ENCODE measurements at regions not wholly inside any gene's neighbourhood (a gene's known extent, or its start where the extent isn't known, plus 50 kb on each side); places are given as distances from the start of the nearest gene placed in this dataset.

DNA sequence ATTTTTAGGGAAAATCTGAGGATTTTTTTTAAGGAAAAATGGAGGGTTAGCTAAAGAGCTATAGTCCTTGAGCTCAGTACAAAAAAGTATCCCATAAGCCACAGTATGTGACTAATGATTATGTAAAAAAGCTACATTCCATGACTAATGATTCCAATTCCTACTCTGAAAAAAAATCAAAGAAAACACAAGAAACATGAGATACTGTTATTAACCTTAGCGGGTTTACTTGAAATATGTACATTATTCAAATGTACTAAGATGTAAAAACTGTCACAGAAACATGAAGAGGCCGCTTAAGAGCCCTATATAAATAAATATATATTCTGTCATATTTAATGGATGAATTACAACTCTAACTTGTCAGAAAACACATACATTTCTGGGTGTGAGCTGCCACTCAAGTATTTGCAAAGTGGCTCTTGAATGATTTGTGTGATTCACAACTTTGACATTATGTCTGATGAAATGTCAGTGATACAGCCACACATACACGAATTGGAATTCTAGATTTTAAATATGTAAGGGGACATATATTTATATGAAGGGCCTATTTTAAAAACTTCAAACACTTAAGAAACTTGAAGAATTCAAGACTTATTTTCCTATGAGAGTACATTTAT, 518.7 kb upstream of the SUCLG2 start:
- TF ChIP-seq CTCF (conservative IDR thresholded peaks at IDR 0.05; ENCODE audit: low read depth, low read length) (no peak), EZH2 (IDR thresholded peaks at IDR 0.05; ENCODE audit: borderline replicate concordance, low read depth, low read length, poor library complexity, severe bottlenecking) (no peak)
